ENCODE measurements at regions not wholly inside any gene's neighbourhood (a gene's known extent, or its start where the extent isn't known, plus 50 kb on each side); places are given as distances from the start of the nearest gene placed in this dataset.

DNA sequence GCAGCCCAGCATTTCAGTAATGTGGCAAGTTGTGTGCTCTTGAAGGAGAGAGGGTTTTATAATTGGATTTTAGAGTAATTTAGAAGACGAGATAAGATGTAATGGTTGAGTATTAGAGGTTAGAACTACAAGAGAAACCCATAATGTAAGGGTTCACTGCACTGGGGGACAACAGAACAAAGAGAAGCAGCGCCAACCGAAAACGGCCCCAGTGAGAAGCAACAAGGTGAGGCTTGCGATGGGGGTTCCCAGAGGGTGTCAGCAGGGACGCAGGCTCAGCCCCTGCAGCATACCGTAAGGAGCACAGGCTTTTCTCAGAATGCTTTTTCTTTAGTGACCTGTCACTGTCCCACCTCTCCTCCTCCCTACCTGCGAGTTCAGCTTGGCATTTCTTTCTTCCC, 183.9 kb upstream of the ETAA1 start:
- DNase-seq, result no peak

DNA sequence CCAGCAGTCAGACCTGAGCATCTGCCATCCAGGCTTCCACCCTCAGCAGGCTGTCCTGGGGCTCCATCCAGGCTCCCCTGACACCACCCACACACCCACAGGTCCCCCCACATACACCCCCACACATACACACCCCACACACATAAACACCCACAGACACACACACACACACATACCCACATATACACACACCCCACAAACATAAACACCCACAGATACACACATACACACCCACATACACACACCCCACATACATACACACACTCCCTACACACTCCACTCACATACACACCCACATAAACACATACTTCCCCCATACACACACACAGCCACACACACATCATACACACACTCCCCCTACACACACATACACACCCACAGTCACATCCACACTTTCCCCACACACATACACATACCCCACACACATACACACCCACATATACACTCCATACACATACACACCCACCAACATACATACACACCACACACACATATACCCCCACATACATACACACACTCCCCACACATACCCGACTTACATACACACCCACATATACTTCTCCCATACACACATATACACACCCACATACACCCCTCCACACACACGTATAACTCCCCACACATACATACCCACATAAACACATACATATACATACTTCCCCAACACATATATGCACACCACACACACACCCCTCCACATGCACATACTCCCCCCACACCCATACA, 183.3 kb upstream of the ETAA1 start:
- DNase-seq, result no peak

DNA sequence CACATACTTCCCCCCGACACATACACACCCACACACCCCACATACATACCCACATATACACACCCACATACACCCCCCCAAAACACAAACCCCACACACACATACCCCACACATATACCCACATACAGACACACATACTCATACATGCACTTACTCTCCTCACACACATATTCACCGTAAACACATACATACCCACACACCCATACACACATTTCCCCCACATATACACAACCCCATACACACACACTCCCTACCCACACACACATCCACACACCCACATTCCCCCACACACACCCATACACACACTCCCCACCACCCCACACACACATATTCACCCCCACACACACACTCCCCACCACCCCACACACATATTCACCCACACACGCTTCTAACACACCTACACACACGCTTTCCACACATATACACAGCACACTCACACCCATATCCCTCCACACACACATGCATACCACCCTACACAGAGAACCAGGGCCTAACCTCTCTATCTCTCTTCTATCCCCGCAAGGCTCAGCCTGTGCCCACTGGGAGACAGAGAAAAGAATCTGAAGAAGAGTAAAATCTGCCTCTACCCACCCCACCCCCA, 182.4 kb upstream of the ETAA1 start:
- DNase-seq, result no peak

DNA sequence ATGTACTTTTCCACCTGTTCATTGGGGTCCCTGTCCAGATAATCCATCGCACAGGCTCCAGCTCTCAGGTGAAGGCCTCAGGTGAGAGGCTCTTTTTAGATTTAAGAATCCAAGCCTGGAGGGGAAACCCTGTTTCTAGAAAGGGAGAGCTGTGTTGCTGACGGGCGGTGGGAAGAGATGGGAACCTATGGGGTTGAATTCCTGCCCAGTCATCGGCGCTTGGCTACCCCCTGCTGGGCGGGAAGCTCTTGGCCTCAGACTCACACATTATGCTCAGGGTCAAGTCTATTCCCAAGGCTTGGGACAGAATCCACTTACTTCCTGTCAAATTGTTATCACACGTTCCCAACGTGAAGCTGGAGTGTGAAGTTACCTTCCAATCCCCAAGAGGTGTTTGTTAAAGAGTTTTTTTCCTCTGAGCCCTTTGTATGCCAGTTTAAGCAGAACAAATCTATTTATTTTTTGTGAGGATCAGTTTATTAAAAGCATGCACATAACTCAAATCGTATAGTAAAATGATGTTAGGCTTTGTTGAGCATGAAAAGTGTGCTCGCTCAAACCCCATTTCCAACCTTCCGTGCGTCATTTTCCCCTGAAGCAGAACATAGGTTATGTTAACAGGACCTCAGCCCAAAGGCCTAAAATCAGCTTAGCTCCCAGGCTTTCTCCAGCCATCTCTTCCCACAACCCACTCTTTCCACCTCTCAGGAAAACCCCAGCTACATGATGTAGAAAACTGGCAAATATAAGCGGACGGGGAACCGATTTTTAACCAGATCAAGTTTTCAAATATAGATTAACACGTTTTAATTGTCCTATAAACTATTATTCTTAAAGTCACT, 181.7 kb upstream of the ETAA1 start:
- DNase-seq, result peak; percentile 35

DNA sequence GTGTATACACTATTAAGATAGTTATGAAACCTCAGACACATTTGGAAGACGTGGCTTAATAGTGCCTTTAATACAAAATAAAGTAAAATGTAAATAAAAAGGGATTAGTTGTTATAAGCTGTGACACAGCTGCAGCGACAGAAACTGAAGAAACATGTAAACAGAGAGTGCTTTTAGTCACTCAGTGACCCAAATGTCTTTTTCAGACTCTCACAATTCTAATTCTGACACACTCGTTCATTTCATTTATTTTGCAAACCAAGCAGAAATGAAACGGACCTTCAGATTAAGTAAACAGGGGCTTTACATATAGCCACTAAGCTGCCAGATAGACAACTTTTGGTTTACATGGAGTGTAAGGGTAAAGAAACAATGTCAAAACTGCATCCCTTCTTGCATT, 181.0 kb upstream of the ETAA1 start:
- DNase-seq, result no peak

DNA sequence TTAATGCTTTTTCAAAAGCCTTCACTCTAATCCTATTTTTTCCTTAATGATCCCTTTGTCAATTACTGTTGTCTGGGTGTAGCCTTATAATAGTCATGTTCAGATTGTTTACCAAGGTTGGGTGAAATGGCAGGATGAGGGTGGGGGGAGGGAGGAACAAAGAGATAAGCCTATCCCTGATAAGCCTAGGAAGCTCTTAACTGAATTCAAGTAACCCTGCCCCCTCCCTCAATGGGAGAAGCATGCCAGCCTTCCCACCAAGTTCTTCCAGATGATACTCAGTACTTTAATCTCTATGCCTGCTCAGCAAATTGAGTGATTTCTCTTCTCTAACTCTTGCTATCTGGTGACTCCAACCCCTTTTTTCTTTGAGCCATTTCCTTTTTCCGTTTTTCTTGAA, 180.3 kb upstream of the ETAA1 start:
- no peak for DNase-seq

DNA sequence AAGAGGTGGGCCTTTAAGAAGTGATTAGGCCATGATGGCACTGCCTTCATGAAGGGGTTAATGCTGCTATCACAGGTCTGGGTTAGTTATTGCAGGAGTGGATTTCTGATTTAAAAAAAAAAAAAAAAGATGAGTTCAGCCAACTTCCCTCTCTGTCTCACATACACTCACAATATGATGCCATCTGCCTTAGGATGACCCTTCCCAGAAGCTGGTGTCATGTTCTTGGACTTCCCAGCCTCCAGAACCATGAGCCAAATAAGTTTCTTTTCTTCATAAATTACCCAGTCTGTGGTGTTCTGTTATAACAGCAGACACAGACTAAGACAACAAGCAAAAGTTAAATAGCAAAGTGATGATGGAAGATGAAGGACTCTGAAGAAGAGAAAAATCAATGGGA, 179.7 kb upstream of the ETAA1 start:
- DNase-seq, result no peak

DNA sequence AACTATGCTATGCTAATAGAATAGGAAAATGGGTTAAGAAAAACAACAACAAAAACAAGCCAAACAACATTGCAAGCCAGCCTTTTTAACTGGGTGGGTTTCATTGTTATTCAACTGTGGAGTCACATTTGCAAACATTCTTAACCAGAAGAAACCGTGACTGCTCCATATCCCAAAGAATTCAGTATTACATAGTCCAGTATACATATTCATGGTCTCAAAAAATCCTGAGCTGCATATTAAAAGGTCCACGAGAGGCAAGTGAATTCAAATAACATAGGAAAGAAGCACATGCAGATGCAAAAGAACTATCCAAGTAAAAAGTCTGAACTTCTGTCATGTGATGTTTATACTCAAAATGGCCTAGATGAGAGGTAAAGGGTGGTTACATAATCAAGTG, 179.1 kb upstream of the ETAA1 start:
- no peak for DNase-seq

DNA sequence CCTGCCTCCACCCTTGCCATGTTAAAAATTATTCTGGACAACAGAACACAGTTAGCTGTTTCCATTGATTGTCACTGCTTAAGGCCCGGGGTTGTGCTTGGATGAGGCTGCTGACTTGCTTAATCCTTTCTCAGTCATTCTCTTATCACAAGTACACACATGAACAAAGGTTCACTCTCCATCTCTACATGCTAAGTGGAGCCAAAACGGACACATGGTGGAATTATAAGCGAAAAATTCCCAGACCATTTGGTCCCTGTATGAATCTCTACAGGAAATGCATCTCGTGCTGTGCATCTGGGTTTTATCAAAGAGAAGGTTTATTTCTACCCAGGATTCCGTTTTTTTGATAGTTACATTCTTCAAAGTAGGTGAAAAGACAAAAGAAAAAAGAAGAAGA, 177.5 kb upstream of the ETAA1 start:
- DNase-seq, result no peak

DNA sequence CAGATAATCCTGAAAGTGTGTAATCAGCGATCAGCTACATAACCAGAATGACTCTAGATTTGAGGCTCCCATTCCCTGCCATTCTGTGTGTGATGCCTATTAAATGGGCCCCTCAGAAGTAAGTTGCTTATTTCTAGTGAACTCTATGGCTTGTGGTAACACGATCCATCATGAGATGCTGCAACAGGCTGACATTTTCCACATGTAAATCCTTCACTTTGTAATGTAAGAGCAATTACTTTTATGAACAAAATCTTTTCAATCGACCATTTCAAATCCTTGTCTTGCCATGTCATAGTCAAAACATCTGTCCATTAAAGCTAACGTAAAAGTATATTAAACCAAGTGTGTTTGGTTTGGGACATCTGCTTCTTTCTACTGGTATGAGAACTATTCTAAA, 175.9 kb upstream of the ETAA1 start:
- DNase-seq, result no peak

DNA sequence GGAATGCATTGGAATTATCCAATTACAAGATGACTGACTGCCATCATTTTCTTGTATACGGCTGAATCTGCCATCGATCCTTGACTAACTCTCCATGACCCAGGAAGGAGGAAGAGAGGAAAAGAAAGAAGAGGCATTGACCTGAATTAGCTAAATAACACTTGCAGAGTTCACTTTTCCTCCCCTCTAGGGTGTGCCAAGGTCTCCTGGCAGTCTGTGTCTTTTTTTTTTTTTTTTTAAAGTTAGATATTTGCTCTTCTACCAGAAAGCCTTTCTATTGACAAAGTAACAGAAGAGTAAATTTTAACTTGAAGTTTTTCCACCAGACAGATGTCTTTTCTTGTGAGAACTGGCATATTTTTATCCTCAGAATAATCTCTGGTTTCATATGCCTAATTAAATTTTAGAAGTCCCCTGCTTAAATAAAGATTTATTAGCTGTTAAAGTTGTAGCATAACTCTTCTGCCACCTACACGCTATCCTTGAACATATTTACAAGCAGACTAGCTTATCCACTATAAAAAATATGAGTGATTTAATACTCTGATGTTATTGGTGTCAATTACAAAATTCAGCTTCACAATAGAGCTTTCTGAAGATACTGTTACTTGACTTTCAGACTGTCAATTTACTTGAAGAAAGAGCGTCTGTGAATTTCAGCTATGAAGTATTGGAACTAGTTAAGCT, 171.7 kb upstream of the ETAA1 start:
- no peak for DNase-seq

DNA sequence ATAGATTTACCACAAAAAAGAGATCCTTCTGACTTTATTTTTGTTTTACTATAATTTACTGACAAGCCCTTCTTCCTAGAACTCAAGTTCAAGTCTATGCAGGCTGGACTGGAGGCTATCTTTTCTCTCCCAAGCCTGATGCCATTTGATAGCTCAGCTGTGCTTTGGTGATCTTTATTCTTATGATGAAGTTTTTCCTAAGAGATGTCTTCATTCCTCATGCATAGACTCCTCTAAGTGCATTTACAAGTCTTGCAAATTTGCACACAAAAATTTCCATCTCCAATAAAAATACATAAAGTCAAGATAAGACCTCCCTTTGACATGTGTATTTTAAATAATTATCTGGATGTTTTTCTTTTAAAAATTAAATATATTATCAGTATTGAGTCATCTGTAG, 167.4 kb upstream of the ETAA1 start:
- DNase-seq, result no peak

DNA sequence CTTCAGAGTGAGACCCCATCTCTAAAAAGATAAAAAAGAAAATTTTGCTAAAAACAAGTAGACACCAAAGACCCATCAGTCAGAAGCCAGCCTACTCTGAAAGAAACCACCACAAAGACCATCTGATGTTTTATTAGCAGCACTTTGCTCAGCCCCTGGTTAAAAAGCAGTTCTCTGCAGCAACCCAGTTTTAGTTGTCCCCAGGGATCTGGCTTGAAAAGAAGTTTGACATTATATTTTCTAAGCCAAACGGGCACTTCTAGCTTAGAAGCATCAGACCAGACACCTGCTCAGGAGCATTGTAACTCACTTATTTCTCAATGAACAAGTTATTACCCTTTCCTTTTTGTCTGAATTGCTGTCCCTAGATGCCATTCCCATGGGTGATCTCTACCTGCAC, 164.2 kb upstream of the ETAA1 start:
- DNase-seq, result no peak

DNA sequence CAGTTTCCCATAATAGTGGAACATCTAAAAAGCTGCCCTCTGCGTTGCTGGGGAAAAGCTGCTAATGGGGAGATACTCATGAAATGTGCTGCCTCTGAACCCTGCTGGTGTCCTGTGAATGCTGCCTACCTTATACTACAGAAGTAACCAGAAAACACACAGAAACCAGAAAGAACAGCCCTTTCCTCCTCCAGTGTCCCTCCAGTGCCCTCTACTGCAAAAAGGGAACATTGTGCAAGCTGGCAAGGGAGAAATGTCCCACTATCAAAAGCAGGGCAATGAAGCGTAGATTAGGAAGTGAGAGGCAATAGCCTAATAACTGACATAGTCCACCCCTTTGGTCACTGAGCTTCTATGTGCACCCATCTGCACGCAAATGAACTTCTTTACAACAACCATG, 162.7 kb upstream of the ETAA1 start:
- DNase-seq, result peak; percentile 9

DNA sequence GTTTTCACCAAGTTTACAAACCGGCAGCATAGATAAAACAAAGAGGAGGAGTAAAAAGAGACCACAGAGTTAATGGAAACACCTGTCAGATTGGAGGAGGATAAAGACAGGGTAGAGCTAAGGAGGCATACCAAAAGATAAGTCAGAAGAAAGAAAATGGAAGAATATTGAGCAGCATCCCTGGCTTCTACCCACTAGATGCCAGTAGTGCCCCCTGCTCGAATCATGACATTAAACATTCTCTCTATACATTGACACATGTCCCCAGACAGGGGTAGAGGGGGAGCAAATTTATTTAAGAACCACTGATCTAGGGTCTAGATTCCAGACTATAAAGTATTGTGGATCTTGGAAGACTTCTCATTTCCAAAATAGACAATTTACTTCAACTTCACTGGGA, 159.8 kb upstream of the ETAA1 start:
- DNase-seq, result no peak

DNA sequence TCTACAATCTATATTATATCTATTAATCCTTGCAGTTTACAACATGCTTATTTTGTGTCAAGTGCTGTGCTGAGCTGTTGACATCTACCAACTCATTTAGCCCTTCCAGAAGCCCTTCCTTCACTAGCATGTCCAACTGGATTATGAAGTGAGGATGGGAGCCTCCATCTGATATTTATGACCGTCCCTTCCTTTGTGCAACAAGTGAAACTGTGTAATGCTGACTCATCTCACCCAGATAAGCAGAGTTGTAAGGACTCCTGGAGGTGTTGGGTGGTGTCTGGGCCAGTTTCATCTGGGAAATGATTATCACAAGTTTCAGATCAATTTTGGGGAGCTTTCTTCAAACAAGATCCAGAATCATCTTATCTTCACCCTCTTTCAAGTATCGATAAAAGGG, 156.6 kb upstream of the ETAA1 start:
- DNase-seq, result no peak

DNA sequence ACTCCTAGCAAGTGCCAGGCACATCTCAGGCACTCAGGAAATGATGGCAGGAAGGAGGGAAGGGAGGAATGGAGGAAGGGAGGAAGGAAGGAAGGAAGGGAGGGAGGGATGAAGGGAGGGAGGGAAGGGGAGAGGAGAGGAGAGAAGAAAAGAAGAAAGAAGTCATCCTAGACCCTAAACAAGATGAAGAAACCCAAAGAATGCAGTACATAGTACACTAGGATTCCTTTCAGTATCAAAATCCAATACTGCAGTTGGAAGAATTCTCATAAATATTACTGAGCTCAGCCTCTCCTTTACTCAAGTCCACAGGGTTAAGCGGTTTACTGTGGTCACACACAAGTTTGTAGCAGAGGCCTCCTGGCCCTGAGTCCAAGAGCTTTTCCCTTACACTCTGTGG, 155.7 kb upstream of the ETAA1 start:
- no peak for DNase-seq

DNA sequence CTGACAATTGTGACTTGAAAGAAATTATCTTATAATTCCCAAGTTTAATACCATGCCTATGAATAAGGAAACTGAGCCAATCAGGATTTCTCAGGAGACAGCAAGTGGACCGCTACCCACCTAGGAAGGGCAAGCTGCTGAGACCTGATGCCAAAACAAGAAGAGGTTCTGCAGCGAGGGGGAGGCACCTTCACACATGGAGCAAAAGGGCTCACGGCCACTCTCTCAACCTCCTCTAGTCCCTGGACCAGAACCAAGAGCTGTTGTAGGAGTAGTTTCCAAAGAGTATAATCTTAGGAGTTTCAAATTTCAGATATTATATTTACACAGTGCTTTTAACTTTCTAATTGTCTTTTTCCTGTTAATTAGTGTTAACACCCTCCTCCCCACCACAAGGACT, 154.7 kb upstream of the ETAA1 start:
- no peak for DNase-seq

DNA sequence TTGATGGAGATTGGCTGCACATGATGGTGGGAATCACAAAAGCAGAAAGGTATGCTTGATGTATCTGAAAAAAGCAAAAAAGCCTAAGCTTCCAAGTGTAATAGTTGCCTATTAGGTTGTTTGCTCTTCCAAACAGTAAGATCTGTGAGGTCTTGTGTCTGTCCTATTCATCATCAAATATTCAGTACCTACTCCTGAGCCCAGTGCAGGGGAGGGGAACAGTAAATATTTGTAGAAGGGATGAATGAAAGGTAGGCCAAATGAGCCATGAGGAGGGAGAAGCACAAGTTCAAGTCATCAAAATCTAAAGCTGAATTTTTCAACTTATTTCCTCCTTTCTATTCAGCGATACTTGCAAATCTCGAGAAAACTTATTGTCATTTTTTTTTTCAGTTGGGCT, 153.2 kb upstream of the ETAA1 start:
- no peak for DNase-seq

DNA sequence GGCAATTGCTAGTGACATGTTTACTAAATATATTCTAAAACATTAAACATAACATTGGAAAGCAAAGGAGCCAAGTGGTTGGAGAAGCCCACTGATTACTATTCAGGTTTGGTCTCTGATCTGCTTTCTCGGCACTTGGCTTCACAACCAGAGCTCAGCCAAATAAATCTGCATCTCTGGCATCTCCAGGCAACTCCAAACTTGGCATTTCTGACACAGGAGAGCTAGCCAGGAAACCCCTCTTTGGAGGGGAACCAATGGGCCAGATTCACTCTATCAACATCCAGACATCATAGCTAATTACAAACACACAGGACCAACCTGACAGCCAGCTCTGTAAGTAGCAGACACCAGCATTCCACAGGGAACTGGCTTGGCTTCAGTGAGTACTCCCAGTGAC, 150.3 kb upstream of the ETAA1 start:
- DNase-seq, result no peak

DNA sequence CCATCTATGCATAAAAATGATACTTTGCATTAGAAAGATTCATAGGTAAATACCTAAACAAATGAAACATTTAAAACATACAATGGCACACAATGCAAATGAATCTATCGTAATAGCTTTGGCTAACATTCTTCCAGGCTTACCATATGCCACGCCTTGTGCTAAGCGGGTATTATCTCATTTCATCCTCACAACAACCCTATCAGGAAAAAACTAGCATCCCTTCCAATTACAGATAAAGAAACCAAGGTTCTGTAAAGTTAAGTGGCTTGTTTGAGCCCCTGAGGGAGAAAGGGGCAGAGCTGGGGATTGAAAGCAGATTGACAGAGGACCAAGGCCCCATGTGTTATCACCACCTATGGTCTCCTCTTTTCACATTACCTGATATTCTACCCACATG, 145.4 kb upstream of the ETAA1 start:
- no peak for DNase-seq

DNA sequence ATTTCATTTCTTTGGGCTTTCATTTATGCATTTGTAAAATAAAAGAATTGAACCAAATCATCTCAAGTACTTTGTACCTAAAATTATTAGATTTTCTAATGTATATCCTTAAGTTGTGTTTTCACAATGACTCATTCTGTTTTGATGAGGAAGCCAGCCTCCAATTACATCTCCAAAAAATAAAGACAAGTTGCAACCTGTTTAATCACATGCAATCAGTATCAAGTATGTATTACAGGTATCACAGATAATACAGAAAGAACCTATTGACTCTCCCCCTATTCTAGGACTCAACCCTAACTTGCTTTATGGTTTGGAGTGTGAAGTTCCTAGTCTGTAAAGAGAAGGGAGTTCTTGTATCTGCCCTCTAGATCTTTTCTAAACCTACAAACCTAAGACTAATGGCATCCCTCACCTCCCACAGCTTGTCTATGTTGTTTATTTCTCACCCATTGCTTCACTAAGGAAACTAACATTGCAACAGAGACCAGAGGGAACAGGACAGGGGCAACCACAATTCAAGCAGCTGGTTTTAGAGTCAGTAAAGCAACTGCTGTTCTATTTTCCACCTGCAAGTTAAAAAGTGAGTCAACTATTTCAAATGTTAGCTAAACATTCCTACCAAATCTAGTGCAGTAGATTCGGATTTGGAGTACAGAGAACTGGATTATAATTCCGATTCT, 141.1 kb upstream of the ETAA1 start:
- DNase-seq, result no peak

DNA sequence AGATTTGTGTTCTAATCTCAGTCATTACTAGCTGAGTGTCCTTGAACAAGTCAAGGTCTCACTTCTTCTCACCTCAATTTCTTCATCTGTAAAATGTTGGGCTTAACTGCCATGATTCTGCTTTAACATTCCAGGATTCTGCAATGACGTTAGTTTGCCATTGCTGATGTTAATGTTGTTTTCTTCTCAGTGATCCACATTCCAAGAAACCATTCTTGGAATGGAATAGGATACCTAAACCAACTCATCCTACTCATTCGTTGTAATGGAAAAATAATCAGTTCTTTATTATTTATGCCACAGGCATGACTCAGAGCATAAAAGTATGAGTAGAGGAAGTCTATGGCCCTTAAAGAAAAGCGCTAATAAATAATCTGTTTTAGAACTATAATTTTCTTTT, 140.2 kb upstream of the ETAA1 start:
- no peak for DNase-seq

Measured in DMS 273 treated with DMSO at 0.1 percent for 48 hours (cell line).